AG08395 (cell line): ENCODE measurements at regions not wholly inside any gene's neighbourhood (a gene's known extent, or its start where the extent isn't known, plus 50 kb on each side); places are given as distances from the start of the nearest gene placed in this dataset.

Experiments
- DNase-seq: peaks from one replicate; pipeline ENCODE4 v3.0.0; 2012; ENCODE audit warnings: mixed read lengths, low spot score

GRCh38 chr1:188314557-188315137 lies 1485.9 kb downstream of the PLA2G4A start:
- DNase-seq: no peak

- no peak for DNase-seq
Observed at GRCh38 chr1:188317894-188318293, 1489.1 kb downstream of the PLA2G4A start.

- DNase-seq: no peak
Observed at GRCh38 chr1:188325211-188325610, 1496.5 kb downstream of the PLA2G4A start.

- no peak for DNase-seq
Observed at GRCh38 chr1:188343914-188344313, 1515.2 kb downstream of the PLA2G4A start.

- no peak for DNase-seq
Observed at GRCh38 chr1:188350104-188350503, 1521.4 kb downstream of the PLA2G4A start.

GRCh38 chr1:188355082-188355481 lies 1526.3 kb downstream of the PLA2G4A start:
- DNase-seq: no peak

GRCh38 chr1:188355847-188356246 lies 1527.1 kb downstream of the PLA2G4A start:
- DNase-seq: no peak

GRCh38 chr1:188359315-188359714 lies 1530.6 kb downstream of the PLA2G4A start:
- no peak for DNase-seq

GRCh38 chr1:188363943-188364342 lies 1535.2 kb downstream of the PLA2G4A start:
- no peak for DNase-seq

GRCh38 chr1:188364927-188365449 lies 1536.2 kb downstream of the PLA2G4A start:
- DNase-seq: no peak

- DNase-seq: no peak
Observed at GRCh38 chr1:188365874-188366273, 1537.1 kb downstream of the PLA2G4A start.

- DNase-seq: no peak
Observed at GRCh38 chr1:188367661-188368060, 1538.9 kb downstream of the PLA2G4A start.

GRCh38 chr1:188371295-188371806 lies 1542.6 kb downstream of the PLA2G4A start:
- DNase-seq: no peak

- DNase-seq: no peak
Observed at GRCh38 chr1:188372821-188373220, 1544.1 kb downstream of the PLA2G4A start.

- DNase-seq: no peak
Observed at GRCh38 chr1:188382851-188383250, 1554.1 kb downstream of the PLA2G4A start.

- DNase-seq: no peak
Observed at GRCh38 chr1:188386161-188386560, 1557.4 kb downstream of the PLA2G4A start.

GRCh38 chr1:188386666-188387065 lies 1557.9 kb downstream of the PLA2G4A start:
- no peak for DNase-seq

- no peak for DNase-seq
Observed at GRCh38 chr1:188394677-188395076, 1565.9 kb downstream of the PLA2G4A start.

- no peak for DNase-seq
Observed at GRCh38 chr1:188397521-188397920, 1568.8 kb downstream of the PLA2G4A start.

- DNase-seq: no peak
Observed at GRCh38 chr1:188402986-188403385, 1574.2 kb downstream of the PLA2G4A start.

- no peak for DNase-seq
Observed at GRCh38 chr1:188406636-188407035, 1577.9 kb downstream of the PLA2G4A start.

GRCh38 chr1:188420177-188420576 lies 1591.4 kb downstream of the PLA2G4A start:
- no peak for DNase-seq

- no peak for DNase-seq
Observed at GRCh38 chr1:188423073-188423472, 1594.3 kb downstream of the PLA2G4A start.

- no peak for DNase-seq
Observed at GRCh38 chr1:188424176-188424575, 1595.4 kb downstream of the PLA2G4A start.
